ENCODE measurements at regions not wholly inside any gene's neighbourhood (a gene's known extent, or its start where the extent isn't known, plus 50 kb on each side); places are given as distances from the start of the nearest gene placed in this dataset.

GRCh38 chr12:4849115-4849541, 60.6 kb upstream of the KCNA1 start:
- Mint-ChIP-seq H3K27me3 (peaks cover 3% of the 10 kb centered on the region), H3K27ac (no peak overlapping the region), H3K9me3 (ENCODE audit: insufficient read depth) (no peaks in the 10 kb centered on the region), H3K4me3 (no peak overlapping the region), H3K4me1 (peaks cover 3% of the 10 kb centered on the region)
- no peak overlapping the region for H3K27ac ChIP-seq (ENCODE audit: low read length in 2 of 2)
- peak; percentile 61 for DNase-seq
- intact Hi-C loops (cut with micrococcal nuclease): no loop called here
- peak; percentile 49 for ATAC-seq (ENCODE audit: low read depth)
- ChIA-PET CTCF (interaction anchor here (0.6 to 4.9 kb wide), 18 partner anchors 9 to 1776 kb away, joined by 3 to 47 read pairs (median 6); no protein-coding TSS in a partner anchor), POLR2A (no interaction called here)
- peaks cover 0 to 2% (median 0%) of the 10 kb centered on the region in 3 donors for H3K9me3 ChIP-seq (ENCODE audit: control extremely low read depth in 1 of 3, control insufficient read depth in 2 of 3, insufficient read depth in 1 of 3, low read length in 2 of 3)
- WGBS (ENCODE audit: insufficient coverage): no CpG with 5 or more reads among the region's 5 CpGs
- H3K79me2 ChIP-seq (ENCODE audit: control insufficient read depth, insufficient read depth, low read length): no peaks in the 10 kb centered on the region
- no peaks in the 10 kb centered on the region for H3K27me3 ChIP-seq (replicated peaks in 1 of 4; ENCODE audit: control extremely low read depth in 1 of 4, control insufficient read depth in 3 of 4, insufficient read depth in 4 of 4, low read length in 3 of 4)
- no peak overlapping the region for H3K4me2 ChIP-seq (replicated peaks; ENCODE audit: low read depth, low read length, poor library complexity, severe bottlenecking)
- no peaks in the 10 kb centered on the region for H3K36me3 ChIP-seq (replicated peaks in 1 of 2; ENCODE audit: control extremely low read depth in 1 of 2, control insufficient read depth in 1 of 2, extremely low read depth in 1 of 2, insufficient read depth in 2 of 2, low read length in 1 of 2)
- peak; percentile 88 for TF ChIP-seq CTCF (IDR thresholded peaks at IDR 0.05)
- TF ChIP-seq EZH2 (IDR thresholded peaks at IDR 0.05; ENCODE audit: borderline replicate concordance, insufficient read depth, low read depth, low read length, poor library complexity, severe bottlenecking): no peak
- H3K4me1 ChIP-seq (ENCODE audit: control insufficient read depth in 2 of 2, insufficient read depth in 2 of 2, low read length in 2 of 2): peaks cover 0 to 2% of the 10 kb centered on the region in 2 donors
- no peak overlapping the region for H2AFZ ChIP-seq (ENCODE audit: insufficient read depth, low read depth, low read length, poor library complexity, severe bottlenecking)
- no peak overlapping the region for H3K9ac ChIP-seq (ENCODE audit: low read length)
- H3K4me3 ChIP-seq (ENCODE audit: control extremely low read depth in 1 of 5, extremely low read depth in 1 of 5, insufficient read depth in 1 of 5, low read depth in 2 of 5, low read length in 4 of 5): no peak overlapping the region
- no peaks in the 10 kb centered on the region for H4K20me1 ChIP-seq (ENCODE audit: control insufficient read depth, insufficient read depth, low read length, poor library complexity, severe bottlenecking)

- Histone ChIP-seq H3K4me2 (replicated peaks; ENCODE audit: low read depth, low read length, poor library complexity, severe bottlenecking) (no peak overlapping the region), H3K9ac (ENCODE audit: low read length) (no peak overlapping the region), H3K9me3 (ENCODE audit: control extremely low read depth in 1 of 3, control insufficient read depth in 2 of 3, insufficient read depth in 1 of 3, low read length in 2 of 3) (no peaks in the 10 kb centered on the region), H2AFZ (ENCODE audit: insufficient read depth, low read depth, low read length, poor library complexity, severe bottlenecking) (no peak overlapping the region), H3K4me3 (ENCODE audit: control extremely low read depth in 1 of 5, extremely low read depth in 1 of 5, insufficient read depth in 1 of 5, low read depth in 2 of 5, low read length in 4 of 5) (no peak overlapping the region), H3K27ac (ENCODE audit: low read length in 2 of 2) (no peak overlapping the region), H3K79me2 (ENCODE audit: control insufficient read depth, insufficient read depth, low read length) (no peaks in the 10 kb centered on the region), H4K20me1 (ENCODE audit: control insufficient read depth, insufficient read depth, low read length, poor library complexity, severe bottlenecking) (no peaks in the 10 kb centered on the region), H3K27me3 (replicated peaks in 1 of 4; ENCODE audit: control extremely low read depth in 1 of 4, control insufficient read depth in 3 of 4, insufficient read depth in 4 of 4, low read length in 3 of 4) (no peaks in the 10 kb centered on the region), H3K36me3 (replicated peaks in 1 of 2; ENCODE audit: control extremely low read depth in 1 of 2, control insufficient read depth in 1 of 2, extremely low read depth in 1 of 2, insufficient read depth in 2 of 2, low read length in 1 of 2) (no peaks in the 10 kb centered on the region), H3K4me1 (ENCODE audit: control insufficient read depth in 2 of 2, insufficient read depth in 2 of 2, low read length in 2 of 2) (peaks cover 0 to 2% of the 10 kb centered on the region in 2 donors)
- Mint-ChIP-seq H3K27me3 (peaks cover 3% of the 10 kb centered on the region), H3K9me3 (ENCODE audit: insufficient read depth) (no peaks in the 10 kb centered on the region), H3K4me1 (peaks cover 3% of the 10 kb centered on the region), H3K27ac (no peak overlapping the region), H3K4me3 (no peak overlapping the region)
- ChIA-PET POLR2A (no interaction called here), CTCF (interaction anchor here (0.9 to 4.9 kb wide), 12 partner anchors 9 to 47 kb away, joined by 4 to 47 read pairs (median 7); a partner anchor contains a TSS)
- WGBS (ENCODE audit: insufficient coverage): 78% methylated on average over 15 of the region's 18 CpGs
- intact Hi-C loops (cut with micrococcal nuclease): no loop called here
- ATAC-seq (ENCODE audit: low read depth): no peak
- no peak for DNase-seq
- no peak for TF ChIP-seq EZH2 (IDR thresholded peaks at IDR 0.05; ENCODE audit: borderline replicate concordance, insufficient read depth, low read depth, low read length, poor library complexity, severe bottlenecking)
- no peak for TF ChIP-seq CTCF (IDR thresholded peaks at IDR 0.05)
Observed at GRCh38 chr12:4849795-4850345, 59.8 kb upstream of the KCNA1 start.

Measured in B cell (primary cell).